Endothelial cell of umbilical vein (primary cell): ENCODE measurements at regions not wholly inside any gene's neighbourhood (a gene's known extent, or its start where the extent isn't known, plus 50 kb on each side); places are given as distances from the start of the nearest gene placed in this dataset.

Source experiments
- BruUV-seq: library from RNA; stranded (reverse); fragments of 400-500 nt; replicated peaks from 2 replicates; lab custom pipeline; 2021; lab: Mats Ljungman, UMichigan
- CTCF ChIA-PET: fragments of 300-600, 350-600 bp; sonication (Branson Sonifier 250); formaldehyde crosslinking; loops from one replicate; lab custom pipeline; 2021; ENCODE audit warnings: antibody characterized with exemption, inconsistent platforms; lab: Charles Lee
- POLR2A ChIA-PET: fragments of 300-600, 350-600 bp; sonication (Branson Sonifier 250); formaldehyde crosslinking; loops from one replicate; lab custom pipeline; 2021; ENCODE audit warnings: antibody characterized with exemption, inconsistent platforms; lab: Charles Lee
- DNase-seq: peaks from one replicate; pipeline ENCODE4 v3.0.0-alpha.2; 2011; ENCODE audit warnings: low read depth, low spot score
- FAIRE-seq: peaks from 2 replicates; lab custom pipeline; 2011; peaks lifted over from hg19 to GRCh38; lab: Jason Lieb, UNC
- H2AFZ ChIP-seq: 2 replicates; pipeline ENCODE4 v1.6.0; 2012; ENCODE audit warnings: low read depth, low read length, control low read depth, inconsistent platforms
- H3K27ac ChIP-seq: 2 replicates; pipeline ENCODE4 v1.5.1; 2011; ENCODE audit warnings: low read depth, mild to moderate bottlenecking, control low read depth, low read length, moderate library complexity; ENCODE audit not compliant: insufficient read depth
- H3K27me3 ChIP-seq, 2 experiments: 2 replicates each; pipeline versions ENCODE4 v1.6.0 to v1.6.1; 2011; ENCODE audit warnings: low read length in 2 of 2, mixed read lengths in 1 of 2; ENCODE audit not compliant: control insufficient read depth in 2 of 2, insufficient read depth in 2 of 2
- H3K36me3 ChIP-seq, 2 experiments: 2 replicates in 1 of 2; 3 replicates in 1 of 2; pipeline ENCODE4 v1.5.1; 2011; ENCODE audit warnings: low read length in 2 of 2, mild to moderate bottlenecking in 1 of 2, moderate library complexity in 1 of 2; ENCODE audit not compliant: control insufficient read depth in 2 of 2, insufficient read depth in 2 of 2; ENCODE audit errors: extremely low read depth in 1 of 2
- H3K4me1 ChIP-seq: 3 replicates; pipeline ENCODE4 v1.5.1; 2011; ENCODE audit warnings: mild to moderate bottlenecking, low read length; ENCODE audit not compliant: control insufficient read depth, insufficient read depth; ENCODE audit errors: extremely low read depth
- H3K4me2 ChIP-seq: 2 replicates; pipeline ENCODE4 v1.6.1; 2011; ENCODE audit warnings: low read length, control low read depth, mixed read lengths; ENCODE audit not compliant: insufficient read depth
- H3K4me3 ChIP-seq, 3 experiments: fragments of 200-600 bp in 1 of 3; sonication (generic), shearing (Covaris generic) in 1 of 3; replicated peaks in 1 of 3; 2 replicates each; pipeline ENCODE4 v1.5.1; 2011 to 2016; ENCODE audit warnings: control low read depth in 3 of 3, low read length in 3 of 3, mild to moderate bottlenecking in 2 of 3, inconsistent platforms in 1 of 3, low read depth in 1 of 3, moderate library complexity in 1 of 3; ENCODE audit not compliant: insufficient read depth in 1 of 3
- H3K79me2 ChIP-seq: 2 replicates; pipeline ENCODE4 v1.6.0; 2012; ENCODE audit warnings: low read length, inconsistent platforms; ENCODE audit not compliant: control insufficient read depth, insufficient read depth
- H3K9ac ChIP-seq: replicated peaks from 2 replicates; pipeline ENCODE3; 2011; ENCODE audit warnings: low read length, control low read depth; ENCODE audit not compliant: insufficient read depth; ENCODE audit errors: extremely low read depth
- H3K9me1 ChIP-seq: replicated peaks from 3 replicates; pipeline ENCODE4 v1.6.0; 2011; ENCODE audit warnings: mild to moderate bottlenecking, low read length; ENCODE audit not compliant: control insufficient read depth, insufficient read depth; ENCODE audit errors: extremely low read depth
- H3K9me3 ChIP-seq: replicated peaks from 2 replicates; pipeline ENCODE4 v1.5.1; 2012; ENCODE audit warnings: low read length, inconsistent platforms; ENCODE audit not compliant: control insufficient read depth, insufficient read depth
- H4K20me1 ChIP-seq: replicated peaks from 2 replicates; pipeline ENCODE3; 2011; ENCODE audit warnings: mild to moderate bottlenecking, low read length; ENCODE audit not compliant: control insufficient read depth, insufficient read depth; ENCODE audit errors: extremely low read depth
- EZH2 ChIP-seq: IDR thresholded peaks from 2 replicates; pipeline ENCODE4 v1.6.1; 2012; ENCODE audit warnings: borderline replicate concordance, low read depth, mild to moderate bottlenecking, moderate library complexity, low read length, inconsistent platforms; ENCODE audit not compliant: severe bottlenecking
- FOS ChIP-seq: IDR thresholded peaks from 2 replicates; pipeline ENCODE4 v1.6.1; 2011; ENCODE audit warnings: mild to moderate bottlenecking, low read length, moderate library complexity, borderline replicate concordance; ENCODE audit not compliant: insufficient read depth
- GATA2 ChIP-seq: IDR thresholded peaks from 2 replicates; pipeline ENCODE4 v1.7.0; 2011; ENCODE audit warnings: low read depth, mild to moderate bottlenecking, moderate library complexity, mixed read lengths, low read length; ENCODE audit not compliant: insufficient read length, insufficient read depth
- JUN ChIP-seq: IDR thresholded peaks from 2 replicates; pipeline ENCODE4 v1.6.1; 2011; ENCODE audit warnings: borderline replicate concordance, low read depth; ENCODE audit not compliant: insufficient read length, insufficient read depth
- MYC ChIP-seq: IDR thresholded peaks from one replicate; pipeline ENCODE4 v1.6.1; 2011; ENCODE audit warnings: mild to moderate bottlenecking, low read depth, low read length
- POLR2A ChIP-seq: IDR thresholded peaks from 2 replicates; pipeline ENCODE4 v1.6.1; 2012; ENCODE audit warnings: low read depth, mild to moderate bottlenecking, control low read depth, low read length
- POLR2AphosphoS5 ChIP-seq: IDR thresholded peaks from 2 replicates; pipeline ENCODE4 v1.6.1; 2012; ENCODE audit warnings: low read depth, mild to moderate bottlenecking, control low read depth, low read length, moderate library complexity; ENCODE audit not compliant: insufficient read depth
- dilution Hi-C: fragments of 300-500 bp; cut with MboI; formaldehyde crosslinking; loops from one replicate; pipeline ENCODE4 v1.15.0; 2019; ENCODE audit warnings: low sequenced_read_pairs; ENCODE audit not compliant: extremely low pct_ligation_motif_present
- intact Hi-C: fragments of 100-400 bp; cut with micrococcal nuclease; formaldehyde crosslinking; loops from one replicate; pipeline ENCODE4 v1.10.0; 2022
- TF ChIP-seq, protein P1 (sequence below): IDR thresholded peaks from 2 replicates; pipeline ENCODE4 v1.6.1; 2011; ENCODE audit not compliant: insufficient read depth, insufficient read length
- TF ChIP-seq, protein P2 (sequence below), 2 donors: IDR thresholded peaks; 1 replicate in 1 of 2; 2 replicates in 1 of 2; pipeline ENCODE4 v1.5.1; 2011; ENCODE audit warnings: low read length in 2 of 2, mild to moderate bottlenecking in 2 of 2, moderate library complexity in 2 of 2, control low read depth in 1 of 2, inconsistent platforms in 1 of 2, low read depth in 1 of 2; ENCODE audit not compliant: insufficient read depth in 1 of 2; ENCODE audit errors: extremely low read depth in 1 of 2

DNA sequence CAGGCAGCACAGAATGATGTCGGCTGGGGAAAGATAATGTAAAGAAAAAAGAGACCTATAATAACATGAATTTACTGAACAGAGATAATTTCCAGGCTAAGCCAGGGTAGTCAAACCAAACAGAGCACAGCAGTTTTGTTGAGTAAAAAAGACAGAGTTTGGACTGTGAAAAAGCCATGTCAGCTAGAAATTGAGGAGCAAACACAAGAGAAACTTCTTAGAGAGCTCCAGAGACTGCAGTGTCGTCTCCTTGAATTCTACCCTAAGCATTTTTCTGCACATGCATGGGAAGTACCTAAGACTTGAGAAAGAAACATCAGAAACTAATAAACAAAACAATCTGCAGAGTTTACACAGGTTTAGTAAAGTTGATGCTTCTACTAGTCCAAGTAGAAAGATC, 1098.8 kb upstream of the CDH8 start:
- POLR2A ChIA-PET = no interaction called here
- intact Hi-C loops = no loop called here

More for the DNA sequence above, 1098.8 kb upstream of the CDH8 start:
- Histone ChIP-seq H2AFZ (no peak overlapping the region), H3K4me1 (no peaks in the 10 kb centered on the region), H3K9me1 (no peaks in the 10 kb centered on the region), H3K9me3 (peaks cover 5% of the 10 kb centered on the region), H3K36me3 (no peaks in the 10 kb centered on the region), H3K27me3 (no peaks in the 10 kb centered on the region), H3K79me2 (no peaks in the 10 kb centered on the region), H4K20me1 (no peaks in the 10 kb centered on the region), H3K9ac (no peak overlapping the region), H3K4me2 (no peak overlapping the region), H3K27ac (no peak overlapping the region), H3K4me3 (no peak overlapping the region)
- FAIRE-seq (no peak), DNase-seq (no peak)
- CTCF ChIA-PET = interaction anchor here (0.7 kb wide), 1 partner anchor 1057 kb away, joined by 3 read pairs; no protein-coding TSS in a partner anchor
- dilution Hi-C loops = no loop called here
- TF ChIP-seq EZH2 (no peak), GATA2 (no peak), MYC (no peak), POLR2A (no peak), JUN (no peak), FOS (no peak), POLR2AphosphoS5 (no peak)
- TF ChIP-seq, protein P1, sequence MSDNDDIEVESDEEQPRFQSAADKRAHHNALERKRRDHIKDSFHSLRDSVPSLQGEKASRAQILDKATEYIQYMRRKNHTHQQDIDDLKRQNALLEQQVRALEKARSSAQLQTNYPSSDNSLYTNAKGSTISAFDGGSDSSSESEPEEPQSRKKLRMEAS = no peak
- TF ChIP-seq, protein P2, sequence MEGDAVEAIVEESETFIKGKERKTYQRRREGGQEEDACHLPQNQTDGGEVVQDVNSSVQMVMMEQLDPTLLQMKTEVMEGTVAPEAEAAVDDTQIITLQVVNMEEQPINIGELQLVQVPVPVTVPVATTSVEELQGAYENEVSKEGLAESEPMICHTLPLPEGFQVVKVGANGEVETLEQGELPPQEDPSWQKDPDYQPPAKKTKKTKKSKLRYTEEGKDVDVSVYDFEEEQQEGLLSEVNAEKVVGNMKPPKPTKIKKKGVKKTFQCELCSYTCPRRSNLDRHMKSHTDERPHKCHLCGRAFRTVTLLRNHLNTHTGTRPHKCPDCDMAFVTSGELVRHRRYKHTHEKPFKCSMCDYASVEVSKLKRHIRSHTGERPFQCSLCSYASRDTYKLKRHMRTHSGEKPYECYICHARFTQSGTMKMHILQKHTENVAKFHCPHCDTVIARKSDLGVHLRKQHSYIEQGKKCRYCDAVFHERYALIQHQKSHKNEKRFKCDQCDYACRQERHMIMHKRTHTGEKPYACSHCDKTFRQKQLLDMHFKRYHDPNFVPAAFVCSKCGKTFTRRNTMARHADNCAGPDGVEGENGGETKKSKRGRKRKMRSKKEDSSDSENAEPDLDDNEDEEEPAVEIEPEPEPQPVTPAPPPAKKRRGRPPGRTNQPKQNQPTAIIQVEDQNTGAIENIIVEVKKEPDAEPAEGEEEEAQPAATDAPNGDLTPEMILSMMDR (IDR thresholded peaks at IDR 0.05; ENCODE audit: extremely low read depth in 1 of 2, insufficient read depth in 1 of 2, low read depth in 1 of 2, low read length in 2 of 2) = no peak
- BruUV-seq = no TSS peak
